PC-9 (cell line): ENCODE measurements at regions not wholly inside any gene's neighbourhood (a gene's known extent, or its start where the extent isn't known, plus 50 kb on each side); places are given as distances from the start of the nearest gene placed in this dataset.
A peak's percentile ranks its signal among the peaks of the same experiment; 100 is the strongest.

Source experiments
- BruUV-seq: library from RNA; stranded (reverse); fragments of 400-500 nt; replicated peaks from 2 replicates; lab custom pipeline; 2021; lab: Mats Ljungman, UMichigan
- CTCF ChIA-PET: fragments of 300-600 bp; sonication (Branson Sonifier 250); formaldehyde crosslinking; loops from one replicate; lab custom pipeline; 2022; ENCODE audit warnings: antibody characterized with exemption; lab: Charles Lee
- POLR2A ChIA-PET: fragments of 300-600 bp; sonication (Branson Sonifier 250); formaldehyde crosslinking; loops from one replicate; lab custom pipeline; 2022; ENCODE audit warnings: antibody characterized with exemption; ENCODE audit not compliant: unreplicated experiment; lab: Charles Lee
- DNase-seq, 2 experiments: peaks; one replicate each; pipeline versions ENCODE4 v3.0.0 to v3.0.0-alpha.2; 2015 to 2022; ENCODE audit warnings: mixed read lengths in 1 of 2
- H2AFZ ChIP-seq: fragments of 200-600 bp; sonication (generic); 2 replicates; pipeline ENCODE4 v1.8.1; 2017; ENCODE audit warnings: antibody characterized with exemption
- H3F3A ChIP-seq: fragments of 200-600 bp; sonication (generic); 2 replicates; pipeline ENCODE4 v1.8.1; 2017; ENCODE audit warnings: antibody characterized with exemption, mild to moderate bottlenecking, low read depth; ENCODE audit not compliant: insufficient read depth
- H3K27ac ChIP-seq: fragments of 200-600 bp; sonication (generic); 2 replicates; pipeline ENCODE4 v1.6.1; 2016; ENCODE audit warnings: mixed run types
- H3K27me3 ChIP-seq: fragments of 200-600 bp; sonication (generic); 2 replicates; pipeline ENCODE4 v1.6.1; 2016; ENCODE audit warnings: low read depth, mixed run types; ENCODE audit not compliant: insufficient read depth
- H3K36me3 ChIP-seq: fragments of 200-600 bp; sonication (generic); 2 replicates; pipeline ENCODE4 v1.6.1; 2016; ENCODE audit warnings: low read depth, mixed run types
- H3K4me1 ChIP-seq: fragments of 200-600 bp; sonication (generic); replicated peaks from 2 replicates; pipeline ENCODE4 v1.6.1; 2016; ENCODE audit warnings: mixed run types; ENCODE audit not compliant: insufficient read depth
- H3K4me2 ChIP-seq: fragments of 200-600 bp; sonication (generic); 2 replicates; pipeline ENCODE4 v1.6.1; 2017; ENCODE audit warnings: mixed run types
- H3K4me3 ChIP-seq: fragments of 200-600 bp; sonication (generic); 2 replicates; pipeline ENCODE4 v1.6.1; 2016; ENCODE audit warnings: mixed run types
- H3K79me2 ChIP-seq: fragments of 200-600 bp; sonication (generic); 2 replicates; pipeline ENCODE4 v1.6.1; 2017; ENCODE audit warnings: low read depth, mixed run types
- H3K9me2 ChIP-seq: fragments of 200-600 bp; sonication (generic); 2 replicates; pipeline ENCODE4 v1.8.1; 2017; ENCODE audit warnings: mild to moderate bottlenecking; ENCODE audit not compliant: insufficient read depth
- H3K9me3 ChIP-seq: fragments of 200-600 bp; sonication (generic); 2 replicates; pipeline ENCODE4 v1.8.1; 2016; ENCODE audit warnings: low read depth; ENCODE audit not compliant: insufficient read depth
- H4K20me1 ChIP-seq: fragments of 200-600 bp; sonication (generic); 2 replicates; pipeline ENCODE4 v1.8.1; 2017; ENCODE audit not compliant: insufficient read depth
- EZH2 ChIP-seq: fragments of 200-600 bp; sonication (generic); IDR thresholded peaks from 2 replicates; pipeline ENCODE4 v1.8.0; 2017; ENCODE audit warnings: antibody characterized with exemption, low read depth
- intact Hi-C: fragments of 100-400 bp; cut with micrococcal nuclease; formaldehyde crosslinking; loops from one replicate; pipeline ENCODE4 v1.10.0; 2022; ENCODE audit not compliant: unreplicated experiment
- TF ChIP-seq, protein P1 (sequence below): fragments of 200-600 bp; sonication (generic); conservative IDR thresholded peaks from 2 replicates; pipeline ENCODE4 v1.6.1; 2017; ENCODE audit warnings: mixed run types, antibody characterized with exemption, mild to moderate bottlenecking, moderate library complexity

DNA sequence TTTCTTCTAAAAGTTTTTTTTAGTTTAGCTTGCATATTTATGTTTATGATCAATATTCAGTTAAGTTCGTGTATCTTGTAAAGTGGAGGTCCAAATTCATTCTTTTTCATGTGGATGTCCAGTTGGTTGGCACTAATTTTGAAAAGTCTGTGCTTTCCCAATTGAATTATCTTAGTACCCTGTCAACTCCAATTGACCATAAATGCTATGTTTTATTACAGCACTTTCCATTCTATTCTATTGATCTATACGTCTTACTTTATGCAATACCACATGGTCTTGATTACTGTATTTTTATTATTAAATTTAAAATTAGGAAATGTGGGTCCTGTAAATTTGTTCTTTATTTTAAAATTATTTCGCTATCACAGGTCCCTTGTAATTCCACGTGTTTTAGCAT is 837.6 kb upstream of the SLC10A2 start:
- Histone ChIP-seq H3K4me2 (no peak overlapping the region), H2AFZ (no peak overlapping the region), H3F3A (no peaks in the 10 kb centered on the region), H4K20me1 (no peaks in the 10 kb centered on the region), H3K9me3 (0 out of 2 replicates have a peak, but pooled peaks cover 4% of the 10 kb centered on the region), H3K36me3 (no peaks in the 10 kb centered on the region), H3K4me3 (no peak overlapping the region), H3K27me3 (no peaks in the 10 kb centered on the region), H3K9me2 (0 out of 2 replicates have a peak, but pooled peaks cover 8% of the 10 kb centered on the region), H3K4me1 (no peaks in the 10 kb centered on the region), H3K79me2 (no peaks in the 10 kb centered on the region), H3K27ac (no peak overlapping the region)
- BruUV-seq, result no TSS peak
- DNase-seq, result no peak
- POLR2A ChIA-PET, result no interaction called here
- intact Hi-C loops, result no loop called here
- no peak for TF ChIP-seq EZH2
- TF ChIP-seq, protein P1, sequence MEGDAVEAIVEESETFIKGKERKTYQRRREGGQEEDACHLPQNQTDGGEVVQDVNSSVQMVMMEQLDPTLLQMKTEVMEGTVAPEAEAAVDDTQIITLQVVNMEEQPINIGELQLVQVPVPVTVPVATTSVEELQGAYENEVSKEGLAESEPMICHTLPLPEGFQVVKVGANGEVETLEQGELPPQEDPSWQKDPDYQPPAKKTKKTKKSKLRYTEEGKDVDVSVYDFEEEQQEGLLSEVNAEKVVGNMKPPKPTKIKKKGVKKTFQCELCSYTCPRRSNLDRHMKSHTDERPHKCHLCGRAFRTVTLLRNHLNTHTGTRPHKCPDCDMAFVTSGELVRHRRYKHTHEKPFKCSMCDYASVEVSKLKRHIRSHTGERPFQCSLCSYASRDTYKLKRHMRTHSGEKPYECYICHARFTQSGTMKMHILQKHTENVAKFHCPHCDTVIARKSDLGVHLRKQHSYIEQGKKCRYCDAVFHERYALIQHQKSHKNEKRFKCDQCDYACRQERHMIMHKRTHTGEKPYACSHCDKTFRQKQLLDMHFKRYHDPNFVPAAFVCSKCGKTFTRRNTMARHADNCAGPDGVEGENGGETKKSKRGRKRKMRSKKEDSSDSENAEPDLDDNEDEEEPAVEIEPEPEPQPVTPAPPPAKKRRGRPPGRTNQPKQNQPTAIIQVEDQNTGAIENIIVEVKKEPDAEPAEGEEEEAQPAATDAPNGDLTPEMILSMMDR, result no peak
- CTCF ChIA-PET, result no interaction called here

DNA sequence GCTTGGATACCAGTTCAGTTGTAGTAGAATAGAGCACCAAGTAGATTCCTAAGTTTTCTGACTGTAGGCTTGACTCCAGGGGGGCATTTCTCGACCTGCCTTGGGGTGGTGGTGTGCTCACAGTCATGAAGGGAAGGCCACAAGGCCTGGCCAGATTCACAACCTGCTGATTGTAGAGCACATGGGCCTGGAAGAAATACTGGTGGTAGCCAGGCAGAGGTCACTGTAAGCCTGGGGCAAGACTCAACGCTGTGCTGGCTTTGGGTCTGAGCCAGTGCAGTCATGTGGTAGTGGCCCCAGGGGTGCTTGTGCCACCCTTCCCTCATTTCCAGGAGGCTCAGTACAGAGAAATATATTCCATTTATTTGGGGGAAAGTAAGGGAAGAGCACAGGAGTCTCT is 832.3 kb upstream of the SLC10A2 start:
- peaks cover 7% of the 10 kb centered on the region; the same call in 1 of the 2 replicates for H3K9me3 ChIP-seq
- no peaks in the 10 kb centered on the region for H4K20me1 ChIP-seq
- no peaks in the 10 kb centered on the region for H3K9me2 ChIP-seq
- TF ChIP-seq, protein P1, result no peak
- TF ChIP-seq EZH2, result no peak
- ChIA-PET POLR2A (no interaction called here), CTCF (no interaction called here)
- no peak overlapping the region for H3K4me2 ChIP-seq
- BruUV-seq, result no TSS peak
- DNase-seq, result no peak
- no peaks in the 10 kb centered on the region for H3K36me3 ChIP-seq
- intact Hi-C loops, result no loop called here
- H2AFZ ChIP-seq, result peak overlapping the region; percentile 50; the same call in 1 of the 2 replicates
- no peaks in the 10 kb centered on the region for H3K4me1 ChIP-seq
- H3K27me3 ChIP-seq, result no peaks in the 10 kb centered on the region
- no peak overlapping the region for H3K27ac ChIP-seq
- no peak overlapping the region for H3K4me3 ChIP-seq
- H3F3A ChIP-seq, result no peaks in the 10 kb centered on the region
- no peaks in the 10 kb centered on the region for H3K79me2 ChIP-seq

DNA sequence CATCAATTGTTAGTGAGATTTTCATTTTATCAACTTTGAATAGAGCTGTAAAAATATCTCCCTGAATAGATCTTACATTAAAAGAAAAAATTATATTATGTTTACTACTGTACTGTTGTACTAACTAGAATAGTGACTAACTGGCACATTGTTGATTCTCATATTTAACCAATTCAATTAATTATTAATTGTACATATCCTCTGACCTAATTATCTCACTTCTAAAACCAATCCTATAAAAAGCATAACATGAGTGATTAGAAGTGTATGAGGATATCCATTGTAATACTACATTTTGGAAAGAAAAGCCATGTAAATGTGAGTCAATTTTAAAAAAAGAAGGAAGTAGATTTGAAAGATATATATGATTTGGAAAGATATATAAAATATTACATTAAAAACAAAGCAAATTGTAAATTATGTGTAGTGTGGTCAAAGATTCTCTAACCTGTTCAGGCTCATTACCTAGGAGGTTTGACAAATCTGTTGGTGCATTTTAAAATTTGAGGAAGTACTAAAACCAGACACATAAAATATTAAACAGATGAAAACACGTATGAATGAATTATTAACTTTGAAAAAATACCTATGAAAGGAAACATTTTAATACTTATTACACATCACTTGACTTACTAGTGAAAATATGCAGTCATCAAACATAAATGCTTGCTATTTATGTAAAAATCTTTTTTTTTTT is 829.8 kb upstream of the SLC10A2 start:
- Histone ChIP-seq H4K20me1 (no peaks in the 10 kb centered on the region), H3K36me3 (no peaks in the 10 kb centered on the region), H3K9me2 (no peaks in the 10 kb centered on the region), H3K79me2 (no peaks in the 10 kb centered on the region), H3K9me3 (peaks cover 7% of the 10 kb centered on the region; the same call in 1 of the 2 replicates), H3K27ac (no peak overlapping the region), H3K4me3 (no peak overlapping the region), H3K4me1 (no peaks in the 10 kb centered on the region), H3K27me3 (no peaks in the 10 kb centered on the region), H2AFZ (no peak overlapping the region), H3F3A (no peaks in the 10 kb centered on the region), H3K4me2 (no peak overlapping the region)
- BruUV-seq, result no TSS peak
- TF ChIP-seq, protein P1, result no peak
- no peak for TF ChIP-seq EZH2
- ChIA-PET POLR2A (interaction anchor here (0.7 kb wide), 1 partner anchor 1523 kb away, joined by 4 read pairs; no protein-coding TSS in a partner anchor), CTCF (no interaction called here)
- DNase-seq, result no peak
- intact Hi-C loops, result no loop called here
